DOHH2 (cell line): ENCODE measurements at regions not wholly inside any gene's neighbourhood (a gene's known extent, or its start where the extent isn't known, plus 50 kb on each side); places are given as distances from the start of the nearest gene placed in this dataset.

Source experiments
- CTCF ChIP-seq: fragments of 200-600 bp; sonication (generic); IDR thresholded peaks from one replicate; pipeline ENCODE4 v1.5.1; 2014; ENCODE audit warnings: antibody characterized with exemption, mild to moderate bottlenecking, low read depth, low read length; ENCODE audit not compliant: poor library complexity, severe bottlenecking
- EZH2phosphoT487 ChIP-seq: fragments of 200-600 bp; sonication (generic); IDR thresholded peaks from 2 replicates; pipeline ENCODE4 v1.6.1; 2017; ENCODE audit warnings: borderline replicate concordance, mild to moderate bottlenecking, antibody characterized with exemption, low read length, moderate library complexity, mixed read lengths

- no peak for TF ChIP-seq CTCF
- no peak for TF ChIP-seq EZH2phosphoT487
These were observed 95.1 kb upstream of the WLS start for GRCh38 chr1:68327414-68327813.
